GM12878 (cell line): ENCODE measurements at regions not wholly inside any gene's neighbourhood (a gene's known extent, or its start where the extent isn't known, plus 50 kb on each side); places are given as distances from the start of the nearest gene placed in this dataset.

ENCODE experiments used
- ATAC-seq: fragments of 200-7000 bp; cut with Tn5 transposase; 3 replicates; pipeline ENCODE4 v1.9.1; 2020; ENCODE audit warnings: mild to moderate bottlenecking, moderate library complexity
- BruUV-seq: library from RNA; stranded (reverse); fragments of 400-500 nt; replicated peaks from 2 replicates; lab custom pipeline; 2021; lab: Mats Ljungman, UMichigan
- CTCF ChIA-PET: fragments of 300-600 bp; sonication (Branson Sonifier 250); formaldehyde crosslinking; extraction: SDS; loops from one replicate; lab custom pipeline; 2021; ENCODE audit warnings: inconsistent platforms; lab: Yijun Ruan, JAX
- POLR2A ChIA-PET: fragments of 350-600 bp; formaldehyde crosslinking; extraction: SDS; loops from one replicate; lab custom pipeline; 2021; ENCODE audit warnings: inconsistent platforms; lab: Charles Lee
- RAD21 ChIA-PET: fragments of 300-600 bp; sonication (Branson Sonifier 250); formaldehyde crosslinking; loops from one replicate; lab custom pipeline; 2023; ENCODE audit warnings: antibody characterized with exemption; ENCODE audit not compliant: unreplicated experiment; lab: Charles Lee
- SMC1A ChIA-PET: fragments of 300-600 bp; sonication (Branson Sonifier 250); formaldehyde crosslinking; loops from one replicate; lab custom pipeline; 2023; ENCODE audit not compliant: unreplicated experiment, uncharacterized antibody; lab: Charles Lee
- DNase-seq: peaks from one replicate; pipeline ENCODE4 v3.0.0-alpha.2; 2011; ENCODE audit warnings: low read depth, low spot score
- FAIRE-seq: peaks from 3 replicates; lab custom pipeline; 2011; peaks lifted over from hg19 to GRCh38; lab: Jason Lieb, UNC
- H2AFZ ChIP-seq: 2 replicates; pipeline ENCODE4 v1.6.0; 2011; ENCODE audit warnings: low read depth, low read length, control low read depth; ENCODE audit not compliant: control insufficient read depth
- H3K27ac ChIP-seq: 2 replicates; pipeline ENCODE4 v1.5.1; 2011; ENCODE audit warnings: control low read depth; ENCODE audit not compliant: control insufficient read depth, insufficient read depth
- H3K27me3 ChIP-seq, 2 experiments: replicated peaks in 1 of 2; 2 replicates each; pipeline versions ENCODE4 v1.6.0 to v1.6.1; 2011; ENCODE audit warnings: low read length in 1 of 2; ENCODE audit not compliant: control insufficient read depth in 2 of 2, insufficient read depth in 2 of 2
- H3K36me3 ChIP-seq, 2 experiments: 2 replicates each; pipeline ENCODE4 v1.5.1; 2011; ENCODE audit warnings: low read length in 1 of 2; ENCODE audit not compliant: control insufficient read depth in 2 of 2, insufficient read depth in 2 of 2
- H3K4me1 ChIP-seq: 2 replicates; pipeline ENCODE4 v1.6.1; 2011; ENCODE audit warnings: mild to moderate bottlenecking, low read length, moderate library complexity, mixed read lengths; ENCODE audit not compliant: control insufficient read depth, insufficient read depth
- H3K4me2 ChIP-seq: 2 replicates; pipeline ENCODE4 v1.6.0; 2011; ENCODE audit warnings: control low read depth; ENCODE audit not compliant: control insufficient read depth, insufficient read depth
- H3K4me3 ChIP-seq: fragments of 200-600 bp; sonication (generic); 2 replicates; pipeline ENCODE4 v1.5.1; 2016
- H3K79me2 ChIP-seq: 2 replicates; pipeline ENCODE4 v1.6.0; 2011; ENCODE audit warnings: low read length; ENCODE audit not compliant: control insufficient read depth, insufficient read depth
- H3K9ac ChIP-seq: 2 replicates; pipeline ENCODE4 v1.8.0; 2011; ENCODE audit warnings: low read length, control low read depth, mixed read lengths; ENCODE audit not compliant: control insufficient read depth, insufficient read depth
- H3K9me3 ChIP-seq: replicated peaks from 3 replicates; pipeline ENCODE4 v1.5.1; 2011; ENCODE audit warnings: mild to moderate bottlenecking, low read length; ENCODE audit not compliant: control insufficient read depth, insufficient read depth
- H4K20me1 ChIP-seq: 2 replicates; pipeline ENCODE4 v1.6.0; 2011; ENCODE audit not compliant: control insufficient read depth, insufficient read depth
- ATF2 ChIP-seq: IDR thresholded peaks from 2 replicates; pipeline ENCODE4 v1.6.1; 2012; ENCODE audit warnings: low read length, inconsistent platforms
- CHD2 ChIP-seq: IDR thresholded peaks from 2 replicates; pipeline ENCODE4 v1.6.1; 2011; ENCODE audit warnings: low read depth, low read length, improper control_type of control experiment, borderline replicate concordance
- CREB1 ChIP-seq: IDR thresholded peaks from 2 replicates; pipeline ENCODE4 v1.6.1; 2012; ENCODE audit warnings: low read depth, mild to moderate bottlenecking, inconsistent platforms
- GATAD2B ChIP-seq: fragments of 450-650 bp; conservative IDR thresholded peaks from 2 replicates; pipeline ENCODE4 v1.6.1; 2017; ENCODE audit warnings: low read depth, mild to moderate bottlenecking, moderate library complexity
- HCFC1 ChIP-seq: fragments of 150-350 bp; IDR thresholded peaks from 2 replicates; pipeline ENCODE4 v1.6.1; 2014; ENCODE audit warnings: low read length
- KLF5 ChIP-seq: fragments of 450-650 bp; IDR thresholded peaks from 2 replicates; pipeline ENCODE4 v1.6.1; 2014; ENCODE audit warnings: mild to moderate bottlenecking; ENCODE audit not compliant: partially characterized antibody
- NBN ChIP-seq: fragments of 450-650 bp; IDR thresholded peaks from 2 replicates; pipeline ENCODE4 v1.6.1; 2016
- PAX5 ChIP-seq: IDR thresholded peaks from 2 replicates; pipeline ENCODE4 v1.6.1; 2011; ENCODE audit warnings: low read depth, low read length, borderline replicate concordance
- PAX8 ChIP-seq: fragments of 450-650 bp; IDR thresholded peaks from 2 replicates; pipeline ENCODE4 v1.6.1; 2017; ENCODE audit warnings: mild to moderate bottlenecking, moderate library complexity
- PBX3 ChIP-seq: IDR thresholded peaks from 2 replicates; pipeline ENCODE4 v1.6.1; 2011; ENCODE audit warnings: mild to moderate bottlenecking, low read depth, low read length, moderate library complexity; ENCODE audit not compliant: insufficient replicate concordance
- POLR2AphosphoS2 ChIP-seq: IDR thresholded peaks from 2 replicates; pipeline ENCODE4 v1.6.1; 2011; ENCODE audit warnings: low read depth, mild to moderate bottlenecking, low read length, improper control_type of control experiment, moderate library complexity
- RUNX3 ChIP-seq: IDR thresholded peaks from 2 replicates; pipeline ENCODE4 v1.6.1; 2012; ENCODE audit warnings: low read length, inconsistent platforms
- SP1 ChIP-seq: IDR thresholded peaks from one replicate; pipeline ENCODE4 v1.6.1; 2011; ENCODE audit warnings: low read depth, low read length
- SRF ChIP-seq, 2 experiments: IDR thresholded peaks; 2 replicates each; pipeline ENCODE4 v1.6.1; 2011; ENCODE audit warnings: low read depth in 2 of 2, low read length in 2 of 2, mild to moderate bottlenecking in 1 of 2, moderate library complexity in 1 of 2
- USF1 ChIP-seq: IDR thresholded peaks from 2 replicates; pipeline ENCODE4 v1.6.1; 2011; ENCODE audit warnings: borderline replicate concordance, low read depth, mild to moderate bottlenecking, moderate library complexity, mixed read lengths, low read length; ENCODE audit not compliant: insufficient read depth; ENCODE audit errors: extremely low read length
- ZBED1 ChIP-seq: IDR thresholded peaks from 2 replicates; pipeline ENCODE4 v1.6.1; 2016; ENCODE audit warnings: borderline replicate concordance
- ZBTB33 ChIP-seq: fragments of 450-650 bp; IDR thresholded peaks from 2 replicates; pipeline ENCODE4 v1.6.1; 2017; ENCODE audit warnings: mild to moderate bottlenecking
- WGBS: methylation state at CpG from one replicate; pipeline ENCODE4 v1.1.6; 2016; ENCODE audit warnings: low lambda C conversion rate; ENCODE audit not compliant: insufficient replicate concordance, insufficient coverage; ENCODE audit errors: missing lambda C conversion rate; 5-methylcytosine and 5-hydroxymethylcytosine counted together
- in situ Hi-C: fragments of 300-500 bp; cut with MboI; formaldehyde crosslinking; loops from 9 replicates; pipeline ENCODE4 v1.14.3; 2018; ENCODE audit warnings: mixed read lengths
- intact Hi-C: fragments of 100-400 bp; cut with micrococcal nuclease; formaldehyde crosslinking; loops from one replicate; pipeline ENCODE4 v1.14.2; 2022; ENCODE audit not compliant: unreplicated experiment

- no TSS peak for BruUV-seq
- intact Hi-C loops (no loop called here), in situ Hi-C loops (no loop called here)
- ChIA-PET RAD21 (no interaction called here), POLR2A (no interaction called here), SMC1A (interaction anchor here (0.6 to 1.6 kb wide), 2 partner anchors 34 to 72 kb away, joined by 3 to 6 read pairs; no protein-coding TSS in a partner anchor), CTCF (interaction anchor here (1.1 kb wide), 1 partner anchor 17 kb away, joined by 3 read pairs; no protein-coding TSS in a partner anchor)
- Histone ChIP-seq H3K9me3 (no peaks in the 10 kb centered on the region), H3K9ac (no peak overlapping the region), H3K4me3 (no peak overlapping the region), H3K79me2 (no peaks in the 10 kb centered on the region), H3K27me3 (no peaks in the 10 kb centered on the region), H4K20me1 (no peaks in the 10 kb centered on the region), H3K4me2 (no peak overlapping the region), H3K36me3 (no peaks in the 10 kb centered on the region), H3K4me1 (no peaks in the 10 kb centered on the region), H2AFZ (no peak overlapping the region), H3K27ac (no peak overlapping the region)
- WGBS = 0% methylated on average over 1 of the region's 1 CpG
- ATAC-seq (no peak), FAIRE-seq (no peak), DNase-seq (no peak)
- TF ChIP-seq SRF (IDR thresholded peaks at IDR 0.05; ENCODE audit: low read depth in 2 of 2, low read length in 2 of 2) = no peak
- no peak for TF ChIP-seq RUNX3
- TF ChIP-seq PAX5 = no peak
- TF ChIP-seq PAX8 = no peak
- TF ChIP-seq CREB1 = no peak
- TF ChIP-seq KLF5 = no peak
- no peak for TF ChIP-seq CHD2
- TF ChIP-seq ZBED1 = no peak
- no peak for TF ChIP-seq ZBTB33
- no peak for TF ChIP-seq ATF2
- no peak for TF ChIP-seq NBN
- TF ChIP-seq GATAD2B = no peak
- no peak for TF ChIP-seq USF1
- no peak for TF ChIP-seq PBX3
- TF ChIP-seq HCFC1 = no peak
- no peak for TF ChIP-seq POLR2AphosphoS2
- TF ChIP-seq SP1 = no peak
These were observed 793.8 kb downstream of the PLA2G4A start for GRCh38 chr1:187622545-187622944.
